Hematopoietic multipotent progenitor cell treated with erythropoietin and hydrocortisone succinate and interleukin-3 and kit ligand, for 15 days (in vitro differentiated cells): ENCODE measurements at regions not wholly inside any gene's neighbourhood (a gene's known extent, or its start where the extent isn't known, plus 50 kb on each side); places are given as distances from the start of the nearest gene placed in this dataset.

Source experiments
- DNase-seq: peaks from one replicate; pipeline ENCODE4 v3.0.0-alpha.2; 2015; ENCODE audit warnings: low spot score

- no peak for DNase-seq
Measured at GRCh38 chr13:109397285-109397684, 389.1 kb downstream of the IRS2 start.

- DNase-seq, result no peak
Measured at GRCh38 chr13:109396266-109396665, 390.1 kb downstream of the IRS2 start.

GRCh38 chr13:109395014-109395413 is 391.4 kb downstream of the IRS2 start:
- no peak for DNase-seq

GRCh38 chr13:109394311-109394988 is 391.9 kb downstream of the IRS2 start:
- DNase-seq, result no peak

GRCh38 chr13:109393045-109393444 is 393.3 kb downstream of the IRS2 start:
- DNase-seq, result no peak

GRCh38 chr13:109390391-109390790 is 396.0 kb downstream of the IRS2 start:
- no peak for DNase-seq

GRCh38 chr13:109389892-109390345 is 396.5 kb downstream of the IRS2 start:
- no peak for DNase-seq

GRCh38 chr13:109389456-109389855 is 396.9 kb downstream of the IRS2 start:
- DNase-seq, result no peak

GRCh38 chr13:109387471-109387870 is 398.9 kb downstream of the IRS2 start:
- no peak for DNase-seq

- DNase-seq, result no peak
Measured at GRCh38 chr13:109385242-109385560, 401.2 kb downstream of the IRS2 start.

GRCh38 chr13:109384491-109385241 is 401.7 kb downstream of the IRS2 start:
- no peak for DNase-seq

GRCh38 chr13:109383683-109384082 is 402.7 kb downstream of the IRS2 start:
- DNase-seq, result no peak

GRCh38 chr13:109381546-109382180 is 404.7 kb downstream of the IRS2 start:
- no peak for DNase-seq

GRCh38 chr13:109380457-109380856 is 405.9 kb downstream of the IRS2 start:
- DNase-seq, result no peak

GRCh38 chr13:109379930-109380329 is 406.5 kb downstream of the IRS2 start:
- DNase-seq, result no peak

- DNase-seq, result no peak
Measured at GRCh38 chr13:109376936-109377335, 409.4 kb downstream of the IRS2 start.

GRCh38 chr13:109374609-109375200 is 411.7 kb downstream of the IRS2 start:
- DNase-seq, result no peak

- no peak for DNase-seq
Measured at GRCh38 chr13:109372666-109373065, 413.7 kb downstream of the IRS2 start.

- no peak for DNase-seq
Measured at GRCh38 chr13:109371066-109371465, 415.3 kb downstream of the IRS2 start.

GRCh38 chr13:109370496-109370895 is 415.9 kb downstream of the IRS2 start:
- no peak for DNase-seq

- no peak for DNase-seq
Measured at GRCh38 chr13:109369353-109370052, 416.9 kb downstream of the IRS2 start.

- no peak for DNase-seq
Measured at GRCh38 chr13:109368230-109368629, 418.2 kb downstream of the IRS2 start.
